ENCODE measurements at regions not wholly inside any gene's neighbourhood (a gene's known extent, or its start where the extent isn't known, plus 50 kb on each side); places are given as distances from the start of the nearest gene placed in this dataset.

GRCh38 chr5:1703352-1704050, 96.1 kb downstream of the MRPL36 start:
- intact Hi-C loops (cut with DNase I, micrococcal nuclease) = no loop called here
- H3K4me3 Mint-ChIP-seq = no peak overlapping the region
- H3K36me3 Mint-ChIP-seq (ENCODE audit: low read depth) = no peaks in the 10 kb centered on the region
- no peak for ATAC-seq
- no peaks in the 10 kb centered on the region for H3K9me3 Mint-ChIP-seq (ENCODE audit: low read depth)
- ChIA-PET CTCF (interaction anchor here (0.8 kb wide), 1 partner anchor 32 kb away, joined by 3 read pairs; no protein-coding TSS in a partner anchor), POLR2A (no interaction called here)
- peaks cover 32% of the 10 kb centered on the region for H3K27me3 Mint-ChIP-seq
- DNase-seq = no peak
- peaks cover 14% of the 10 kb centered on the region for H3K4me1 Mint-ChIP-seq
- no peak overlapping the region for H3K27ac Mint-ChIP-seq

GRCh38 chr5:1702318-1702717, 97.3 kb downstream of the MRPL36 start:
- Mint-ChIP-seq H3K9me3 (ENCODE audit: low read depth) (no peaks in the 10 kb centered on the region), H3K4me1 (peaks cover 18% of the 10 kb centered on the region), H3K36me3 (ENCODE audit: low read depth) (no peaks in the 10 kb centered on the region), H3K4me3 (no peak overlapping the region), H3K27ac (no peak overlapping the region), H3K27me3 (peaks cover 32% of the 10 kb centered on the region)
- ATAC-seq = no peak
- POLR2A ChIA-PET = no interaction called here
- CTCF ChIA-PET = interaction anchor here (1.0 kb wide), 1 partner anchor 181 kb away, joined by 4 read pairs; the partner anchor contains the start of gene IRX4
- intact Hi-C loops (cut with DNase I, micrococcal nuclease) = no loop called here
- no peak for DNase-seq

GRCh38 chr5:1701884-1702283, 97.8 kb downstream of the MRPL36 start:
- intact Hi-C loops (cut with DNase I, micrococcal nuclease) = no loop called here
- Mint-ChIP-seq H3K4me1 (peaks cover 18% of the 10 kb centered on the region), H3K36me3 (ENCODE audit: low read depth) (no peaks in the 10 kb centered on the region), H3K4me3 (no peak overlapping the region), H3K27me3 (peaks cover 29% of the 10 kb centered on the region), H3K9me3 (ENCODE audit: low read depth) (no peaks in the 10 kb centered on the region), H3K27ac (no peak overlapping the region)
- ChIA-PET POLR2A (no interaction called here), CTCF (interaction anchor here (1.0 kb wide), 1 partner anchor 181 kb away, joined by 4 read pairs; the partner anchor contains the start of gene IRX4)
- no peak for DNase-seq
- no peak for ATAC-seq

DNA sequence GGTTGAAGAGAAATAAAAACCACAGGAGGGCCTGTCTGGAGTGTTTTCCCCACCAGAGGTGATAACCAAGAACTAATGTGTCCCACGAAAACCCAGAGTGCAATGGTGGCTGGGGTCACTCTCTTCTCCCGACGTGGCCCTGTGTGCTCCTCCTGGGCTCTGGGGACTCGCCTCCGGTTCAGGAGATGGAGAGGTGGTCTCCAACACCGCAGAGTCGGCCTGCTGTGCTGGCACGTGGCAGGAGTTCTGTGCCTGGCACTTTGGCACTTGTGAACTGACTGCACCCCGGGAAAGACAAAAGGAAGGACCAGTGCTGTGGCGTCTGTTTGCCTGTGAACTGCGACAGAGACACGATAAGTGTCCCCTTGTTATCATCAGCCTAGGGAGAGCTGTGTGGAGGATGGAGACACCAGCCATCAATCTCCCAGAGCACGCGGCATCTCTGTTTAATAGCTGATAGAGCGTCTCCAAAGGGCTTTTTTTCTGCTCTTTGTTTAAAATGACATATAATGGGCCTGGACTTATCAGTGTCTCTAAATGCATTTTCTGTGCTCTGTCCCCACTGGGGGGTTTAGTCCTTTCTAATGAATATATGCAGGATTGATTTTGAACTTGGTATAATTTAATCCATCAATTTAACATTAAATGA, 98.3 kb downstream of the MRPL36 start:
- intact Hi-C loops (cut with DNase I, micrococcal nuclease) = no loop called here
- no peak for DNase-seq
- ChIA-PET CTCF (no interaction called here), POLR2A (no interaction called here)
- no peak for ATAC-seq
- H3K9me3 Mint-ChIP-seq (ENCODE audit: low read depth) = no peaks in the 10 kb centered on the region
- H3K4me1 Mint-ChIP-seq = peaks cover 18% of the 10 kb centered on the region
- H3K27me3 Mint-ChIP-seq = peaks cover 25% of the 10 kb centered on the region
- H3K36me3 Mint-ChIP-seq (ENCODE audit: low read depth) = no peaks in the 10 kb centered on the region
- H3K4me3 Mint-ChIP-seq = no peak overlapping the region
- H3K27ac Mint-ChIP-seq = no peak overlapping the region

GRCh38 chr5:1699394-1699793, 100.2 kb downstream of the MRPL36 start:
- H3K27ac Mint-ChIP-seq = no peak overlapping the region
- ChIA-PET CTCF (interaction anchor here (1.0 kb wide), 1 partner anchor 36 kb away, joined by 3 read pairs; no protein-coding TSS in a partner anchor), POLR2A (no interaction called here)
- H3K9me3 Mint-ChIP-seq (ENCODE audit: low read depth) = no peaks in the 10 kb centered on the region
- peaks cover 20% of the 10 kb centered on the region for H3K4me1 Mint-ChIP-seq
- H3K4me3 Mint-ChIP-seq = no peak overlapping the region
- intact Hi-C loops (cut with DNase I, micrococcal nuclease) = no loop called here
- DNase-seq (no peak), ATAC-seq (peak; percentile 37)
- peaks cover 25% of the 10 kb centered on the region for H3K27me3 Mint-ChIP-seq
- H3K36me3 Mint-ChIP-seq (ENCODE audit: low read depth) = no peaks in the 10 kb centered on the region

GRCh38 chr5:1698589-1699316, 100.9 kb downstream of the MRPL36 start:
- no peaks in the 10 kb centered on the region for H3K9me3 Mint-ChIP-seq (ENCODE audit: low read depth)
- POLR2A ChIA-PET = no interaction called here
- ATAC-seq = peak; percentile 94
- H3K27ac Mint-ChIP-seq = no peak overlapping the region
- H3K4me3 Mint-ChIP-seq = no peak overlapping the region
- DNase-seq = peak; percentile 37
- H3K4me1 Mint-ChIP-seq = peaks cover 20% of the 10 kb centered on the region
- H3K27me3 Mint-ChIP-seq = peaks cover 25% of the 10 kb centered on the region
- intact Hi-C loops (cut with DNase I, micrococcal nuclease) = no loop called here
- CTCF ChIA-PET = interaction anchor here (0.5 to 0.7 kb wide), 2 partner anchors 46 to 239 kb away, joined by 3 read pairs; no protein-coding TSS in a partner anchor
- no peaks in the 10 kb centered on the region for H3K36me3 Mint-ChIP-seq (ENCODE audit: low read depth)

- Mint-ChIP-seq H3K27me3 (peaks cover 6% of the 10 kb centered on the region), H3K4me3 (no peak overlapping the region), H3K36me3 (ENCODE audit: low read depth) (no peaks in the 10 kb centered on the region), H3K4me1 (peaks cover 2% of the 10 kb centered on the region), H3K27ac (no peak overlapping the region), H3K9me3 (ENCODE audit: low read depth) (peaks cover 4% of the 10 kb centered on the region)
- POLR2A ChIA-PET = no interaction called here
- ATAC-seq (no peak), DNase-seq (no peak)
- CTCF ChIA-PET = interaction anchor here (1.2 kb wide), 1 partner anchor 13 kb away, joined by 3 read pairs; no protein-coding TSS in a partner anchor
- intact Hi-C loops (cut with DNase I, micrococcal nuclease) = no loop called here
Observed at GRCh38 chr5:1692381-1692780, 107.3 kb downstream of the MRPL36 start.

DNA sequence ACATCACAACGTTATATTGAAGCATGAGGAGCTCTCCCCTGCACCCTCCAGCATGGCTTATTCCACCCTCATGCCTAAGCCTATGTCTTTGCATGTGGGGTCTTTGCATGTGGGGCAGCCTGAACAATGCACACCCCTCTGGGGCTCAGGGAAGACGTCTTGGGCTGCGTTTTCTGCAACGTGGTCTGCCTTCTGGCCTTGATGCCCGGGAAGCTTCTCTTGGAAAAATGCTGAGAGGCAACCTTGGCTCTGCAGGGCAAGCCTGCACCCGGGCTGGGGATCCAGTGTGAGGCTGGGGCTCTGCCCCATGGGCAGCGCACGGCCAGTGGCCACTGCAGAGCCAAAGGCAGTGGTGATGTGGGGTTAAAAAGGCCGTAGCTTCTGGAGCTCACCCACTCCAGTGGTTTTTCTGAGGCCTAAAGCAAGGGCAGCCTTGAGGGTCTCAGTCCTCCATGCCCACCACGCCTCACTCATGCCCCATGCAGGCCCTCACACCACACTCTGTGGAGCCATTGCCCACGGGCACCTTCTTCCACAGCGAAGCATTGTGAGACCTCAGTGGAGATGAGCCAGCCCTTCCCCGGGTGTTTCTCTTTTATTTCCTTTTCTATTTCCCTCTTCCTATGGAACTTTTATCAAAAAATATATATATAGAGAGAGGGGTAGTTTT, 112.2 kb downstream of the MRPL36 start:
- CTCF ChIA-PET = no interaction called here
- intact Hi-C loops (cut with DNase I, micrococcal nuclease) = no loop called here
- no peaks in the 10 kb centered on the region for H3K36me3 Mint-ChIP-seq (ENCODE audit: low read depth)
- no peak for ATAC-seq
- peaks cover 14% of the 10 kb centered on the region for H3K27me3 Mint-ChIP-seq
- no peaks in the 10 kb centered on the region for H3K4me1 Mint-ChIP-seq
- no peak overlapping the region for H3K4me3 Mint-ChIP-seq
- DNase-seq = no peak
- peaks cover 4% of the 10 kb centered on the region for H3K9me3 Mint-ChIP-seq (ENCODE audit: low read depth)
- POLR2A ChIA-PET = no interaction called here
- H3K27ac Mint-ChIP-seq = no peak overlapping the region

- ChIA-PET CTCF (no interaction called here), POLR2A (no interaction called here)
- Mint-ChIP-seq H3K27me3 (peaks cover 13% of the 10 kb centered on the region), H3K4me1 (no peaks in the 10 kb centered on the region), H3K27ac (no peak overlapping the region), H3K36me3 (ENCODE audit: low read depth) (no peaks in the 10 kb centered on the region), H3K9me3 (ENCODE audit: low read depth) (peaks cover 4% of the 10 kb centered on the region), H3K4me3 (no peak overlapping the region)
- ATAC-seq = no peak
- DNase-seq = no peak
- intact Hi-C loops (cut with DNase I, micrococcal nuclease) = no loop called here
Observed at GRCh38 chr5:1686016-1686802, 113.4 kb downstream of the MRPL36 start.

GRCh38 chr5:1685066-1685465, 114.6 kb downstream of the MRPL36 start:
- Mint-ChIP-seq H3K4me1 (no peaks in the 10 kb centered on the region), H3K4me3 (no peak overlapping the region), H3K27me3 (peaks cover 18% of the 10 kb centered on the region), H3K36me3 (ENCODE audit: low read depth) (no peaks in the 10 kb centered on the region), H3K9me3 (ENCODE audit: low read depth) (peaks cover 5% of the 10 kb centered on the region), H3K27ac (no peak overlapping the region)
- POLR2A ChIA-PET = no interaction called here
- DNase-seq = no peak
- no peak for ATAC-seq
- CTCF ChIA-PET = no interaction called here
- intact Hi-C loops (cut with DNase I, micrococcal nuclease) = no loop called here

DNA sequence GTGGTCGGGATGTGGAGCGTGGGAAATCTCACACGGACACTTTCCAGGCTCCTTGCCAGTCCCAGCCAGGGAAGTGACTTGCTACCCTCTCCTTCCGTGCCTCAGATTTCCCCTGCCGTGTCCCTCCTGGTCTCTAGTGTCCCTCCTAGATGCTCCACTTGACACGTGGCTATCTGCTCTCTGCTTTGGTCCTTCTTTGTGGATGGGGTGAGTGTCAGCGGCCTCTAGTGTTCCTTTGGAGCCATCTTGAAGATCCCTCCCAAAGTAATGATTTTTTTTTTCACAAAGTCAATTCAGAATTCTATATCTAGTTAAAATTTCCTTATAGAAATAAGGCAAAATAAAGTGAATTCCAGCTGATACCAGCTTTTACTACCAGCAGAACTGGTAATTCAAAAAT, 117.7 kb downstream of the MRPL36 start:
- ATAC-seq (no peak), DNase-seq (no peak)
- Mint-ChIP-seq H3K4me3 (no peak overlapping the region), H3K4me1 (no peaks in the 10 kb centered on the region), H3K9me3 (ENCODE audit: low read depth) (peaks cover 6% of the 10 kb centered on the region), H3K27ac (no peak overlapping the region), H3K27me3 (peaks cover 20% of the 10 kb centered on the region), H3K36me3 (ENCODE audit: low read depth) (no peaks in the 10 kb centered on the region)
- POLR2A ChIA-PET = no interaction called here
- CTCF ChIA-PET = no interaction called here
- intact Hi-C loops (cut with DNase I, micrococcal nuclease) = no loop called here

Data from activated CD4-positive, alpha-beta T cell treated with anti-CD3 and anti-CD28 coated beads for 36 hours (primary cell).